ENCODE measurements at regions not wholly inside any gene's neighbourhood (a gene's known extent, or its start where the extent isn't known, plus 50 kb on each side); places are given as distances from the start of the nearest gene placed in this dataset.

GRCh38 chr13:32925506-32925905, 90.7 kb upstream of the KL start:
- H4K20me1 ChIP-seq (ENCODE audit: insufficient read depth, low read length) = no peaks in the 10 kb centered on the region
- no peak overlapping the region for H3K4me3 Mint-ChIP-seq (ENCODE audit: unreplicated experiment)
- FAIRE-seq = no peak
- no peak overlapping the region for H3K27ac Mint-ChIP-seq (ENCODE audit: unreplicated experiment)
- H3K36me3 ChIP-seq (ENCODE audit: insufficient read depth, low read length) = no peaks in the 10 kb centered on the region
- H3K27me3 ChIP-seq (ENCODE audit: insufficient read depth, low read length) = no peaks in the 10 kb centered on the region
- H2AFZ ChIP-seq (ENCODE audit: low read depth, low read length) = no peak overlapping the region
- no peak overlapping the region for H3K4me2 ChIP-seq (ENCODE audit: low read length)
- no peak overlapping the region for H3K4me3 ChIP-seq (ENCODE audit: insufficient read depth, low read depth, low read length)
- no peak for DNase-seq (ENCODE audit: low read depth)
- H3K79me2 ChIP-seq (ENCODE audit: insufficient read depth, low read length) = no peaks in the 10 kb centered on the region
- H3K9me3 Mint-ChIP-seq (ENCODE audit: unreplicated experiment) = peaks cover 4% of the 10 kb centered on the region
- no peaks in the 10 kb centered on the region for H3K9me3 ChIP-seq (ENCODE audit: insufficient read depth, low read depth, low read length)
- H3K4me1 Mint-ChIP-seq (ENCODE audit: low read depth, unreplicated experiment) = no peaks in the 10 kb centered on the region
- H3K27me3 Mint-ChIP-seq (ENCODE audit: low read depth, unreplicated experiment) = peaks cover 3% of the 10 kb centered on the region
- no peak overlapping the region for H3K9ac ChIP-seq (ENCODE audit: low read length)
- TF ChIP-seq CTCF (IDR thresholded peaks at IDR 0.05; ENCODE audit: insufficient read depth, low read depth, low read length) (no peak), EZH2 (IDR thresholded peaks at IDR 0.05; ENCODE audit: insufficient read depth, low read length) (no peak)
- H3K36me3 Mint-ChIP-seq (ENCODE audit: low read depth, unreplicated experiment) = no peaks in the 10 kb centered on the region
- no peaks in the 10 kb centered on the region for H3K4me1 ChIP-seq (ENCODE audit: insufficient read depth, low read length)
- no peak overlapping the region for H3K27ac ChIP-seq (ENCODE audit: low read depth, low read length)

- DNase-seq (ENCODE audit: low read depth) (no peak), FAIRE-seq (no peak)
- Mint-ChIP-seq H3K4me3 (ENCODE audit: unreplicated experiment) (no peak overlapping the region), H3K36me3 (ENCODE audit: low read depth, unreplicated experiment) (no peaks in the 10 kb centered on the region), H3K9me3 (ENCODE audit: unreplicated experiment) (peaks cover 17% of the 10 kb centered on the region), H3K27me3 (ENCODE audit: low read depth, unreplicated experiment) (no peaks in the 10 kb centered on the region), H3K4me1 (ENCODE audit: low read depth, unreplicated experiment) (no peaks in the 10 kb centered on the region), H3K27ac (ENCODE audit: unreplicated experiment) (no peak overlapping the region)
- Histone ChIP-seq H3K4me2 (ENCODE audit: low read length) (no peak overlapping the region), H4K20me1 (ENCODE audit: insufficient read depth, low read length) (no peaks in the 10 kb centered on the region), H3K27me3 (ENCODE audit: insufficient read depth, low read length) (no peaks in the 10 kb centered on the region), H3K27ac (ENCODE audit: low read depth, low read length) (no peak overlapping the region), H3K36me3 (ENCODE audit: insufficient read depth, low read length) (no peaks in the 10 kb centered on the region), H3K79me2 (ENCODE audit: insufficient read depth, low read length) (no peaks in the 10 kb centered on the region), H3K9ac (ENCODE audit: low read length) (no peak overlapping the region), H3K4me1 (ENCODE audit: insufficient read depth, low read length) (no peaks in the 10 kb centered on the region), H2AFZ (ENCODE audit: low read depth, low read length) (no peak overlapping the region), H3K9me3 (ENCODE audit: insufficient read depth, low read depth, low read length) (no peaks in the 10 kb centered on the region), H3K4me3 (ENCODE audit: insufficient read depth, low read depth, low read length) (no peak overlapping the region)
- no peak for TF ChIP-seq CTCF (IDR thresholded peaks at IDR 0.05; ENCODE audit: insufficient read depth, low read depth, low read length)
Observed at GRCh38 chr13:32932376-32932775, 83.8 kb upstream of the KL start.

- Mint-ChIP-seq H3K36me3 (ENCODE audit: low read depth, unreplicated experiment) (no peaks in the 10 kb centered on the region), H3K27me3 (ENCODE audit: low read depth, unreplicated experiment) (no peaks in the 10 kb centered on the region), H3K9me3 (ENCODE audit: unreplicated experiment) (peaks cover 19% of the 10 kb centered on the region), H3K4me1 (ENCODE audit: low read depth, unreplicated experiment) (peaks cover 22% of the 10 kb centered on the region), H3K4me3 (ENCODE audit: unreplicated experiment) (no peak overlapping the region), H3K27ac (ENCODE audit: unreplicated experiment) (no peak overlapping the region)
- Histone ChIP-seq H4K20me1 (ENCODE audit: insufficient read depth, low read length) (no peaks in the 10 kb centered on the region), H3K27me3 (ENCODE audit: insufficient read depth, low read length) (no peaks in the 10 kb centered on the region), H3K4me2 (ENCODE audit: low read length) (no peak overlapping the region), H3K9me3 (ENCODE audit: insufficient read depth, low read depth, low read length) (no peaks in the 10 kb centered on the region), H3K4me1 (ENCODE audit: insufficient read depth, low read length) (no peaks in the 10 kb centered on the region), H3K9ac (ENCODE audit: low read length) (no peak overlapping the region), H3K4me3 (ENCODE audit: insufficient read depth, low read depth, low read length) (no peak overlapping the region), H3K27ac (ENCODE audit: low read depth, low read length) (no peak overlapping the region), H3K79me2 (ENCODE audit: insufficient read depth, low read length) (no peaks in the 10 kb centered on the region), H3K36me3 (ENCODE audit: insufficient read depth, low read length) (no peaks in the 10 kb centered on the region), H2AFZ (ENCODE audit: low read depth, low read length) (no peak overlapping the region)
- no peak for DNase-seq (ENCODE audit: low read depth)
- no peak for FAIRE-seq
- TF ChIP-seq CTCF (IDR thresholded peaks at IDR 0.05; ENCODE audit: insufficient read depth, low read depth, low read length) = no peak
- TF ChIP-seq EZH2 (IDR thresholded peaks at IDR 0.05; ENCODE audit: insufficient read depth, low read length) = no peak
Observed at GRCh38 chr13:32936716-32937115, 79.5 kb upstream of the KL start.
